Neural crest cell (in vitro differentiated cells): ENCODE measurements at regions not wholly inside any gene's neighbourhood (a gene's known extent, or its start where the extent isn't known, plus 50 kb on each side); places are given as distances from the start of the nearest gene placed in this dataset.

Experiments used
- DNase-seq: peaks from one replicate; pipeline ENCODE4 v3.0.0; 2021; ENCODE audit warnings: low read depth, mixed read lengths, low spot score
- H3K27ac Mint-ChIP-seq: one replicate; pipeline ENCODE4 v1.8.0; 2021; ENCODE audit warnings: mild to moderate bottlenecking, mixed read lengths; ENCODE audit not compliant: unreplicated experiment
- H3K27me3 Mint-ChIP-seq: 2 replicates; pipeline ENCODE4 v1.8.0; 2021; ENCODE audit warnings: low read depth, mild to moderate bottlenecking, mixed read lengths
- H3K36me3 Mint-ChIP-seq: 2 replicates; pipeline ENCODE4 v1.8.0; 2021; ENCODE audit warnings: low read depth, mild to moderate bottlenecking, mixed read lengths
- H3K4me1 Mint-ChIP-seq: 2 replicates; pipeline ENCODE4 v1.8.0; 2021; ENCODE audit warnings: mixed read lengths
- H3K4me3 Mint-ChIP-seq: one replicate; pipeline ENCODE4 v1.8.0; 2021; ENCODE audit warnings: mild to moderate bottlenecking, mixed read lengths
- H3K9me3 Mint-ChIP-seq: 2 replicates; pipeline ENCODE4 v1.8.0; 2021; ENCODE audit warnings: mixed read lengths
- TF ChIP-seq, protein P1 (sequence below): fragments of 200-600 bp; sonication (generic); conservative IDR thresholded peaks from 2 replicates; pipeline ENCODE4 v1.5.0; 2021; ENCODE audit warnings: antibody characterized with exemption, mild to moderate bottlenecking

DNA sequence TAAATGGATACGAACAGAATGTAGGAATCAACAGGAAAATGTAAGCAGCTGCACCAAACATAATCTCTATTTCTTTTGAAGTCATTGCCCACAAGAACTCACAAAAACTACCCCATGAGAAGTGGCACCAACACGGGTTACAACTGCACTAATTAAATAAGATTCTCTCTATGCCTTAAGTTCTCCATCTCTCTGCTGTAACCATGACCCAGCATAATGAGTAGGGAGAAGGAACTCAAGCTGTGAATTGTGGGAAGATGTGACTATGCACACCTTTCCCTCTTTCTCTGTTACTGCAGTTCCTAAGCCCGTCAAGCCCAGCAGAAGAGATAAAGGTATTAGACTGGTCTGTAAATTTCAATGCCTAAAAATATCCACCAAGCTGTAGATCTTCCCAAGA, 614.0 kb downstream of the USP25 start:
- peaks cover 4% of the 10 kb centered on the region for H3K4me1 Mint-ChIP-seq
- TF ChIP-seq, protein P1, sequence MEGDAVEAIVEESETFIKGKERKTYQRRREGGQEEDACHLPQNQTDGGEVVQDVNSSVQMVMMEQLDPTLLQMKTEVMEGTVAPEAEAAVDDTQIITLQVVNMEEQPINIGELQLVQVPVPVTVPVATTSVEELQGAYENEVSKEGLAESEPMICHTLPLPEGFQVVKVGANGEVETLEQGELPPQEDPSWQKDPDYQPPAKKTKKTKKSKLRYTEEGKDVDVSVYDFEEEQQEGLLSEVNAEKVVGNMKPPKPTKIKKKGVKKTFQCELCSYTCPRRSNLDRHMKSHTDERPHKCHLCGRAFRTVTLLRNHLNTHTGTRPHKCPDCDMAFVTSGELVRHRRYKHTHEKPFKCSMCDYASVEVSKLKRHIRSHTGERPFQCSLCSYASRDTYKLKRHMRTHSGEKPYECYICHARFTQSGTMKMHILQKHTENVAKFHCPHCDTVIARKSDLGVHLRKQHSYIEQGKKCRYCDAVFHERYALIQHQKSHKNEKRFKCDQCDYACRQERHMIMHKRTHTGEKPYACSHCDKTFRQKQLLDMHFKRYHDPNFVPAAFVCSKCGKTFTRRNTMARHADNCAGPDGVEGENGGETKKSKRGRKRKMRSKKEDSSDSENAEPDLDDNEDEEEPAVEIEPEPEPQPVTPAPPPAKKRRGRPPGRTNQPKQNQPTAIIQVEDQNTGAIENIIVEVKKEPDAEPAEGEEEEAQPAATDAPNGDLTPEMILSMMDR = no peak
- no peaks in the 10 kb centered on the region for H3K9me3 Mint-ChIP-seq
- no peak overlapping the region for H3K27ac Mint-ChIP-seq
- no peak for DNase-seq
- H3K4me3 Mint-ChIP-seq = no peak overlapping the region
- no peaks in the 10 kb centered on the region for H3K36me3 Mint-ChIP-seq
- no peaks in the 10 kb centered on the region for H3K27me3 Mint-ChIP-seq

DNA sequence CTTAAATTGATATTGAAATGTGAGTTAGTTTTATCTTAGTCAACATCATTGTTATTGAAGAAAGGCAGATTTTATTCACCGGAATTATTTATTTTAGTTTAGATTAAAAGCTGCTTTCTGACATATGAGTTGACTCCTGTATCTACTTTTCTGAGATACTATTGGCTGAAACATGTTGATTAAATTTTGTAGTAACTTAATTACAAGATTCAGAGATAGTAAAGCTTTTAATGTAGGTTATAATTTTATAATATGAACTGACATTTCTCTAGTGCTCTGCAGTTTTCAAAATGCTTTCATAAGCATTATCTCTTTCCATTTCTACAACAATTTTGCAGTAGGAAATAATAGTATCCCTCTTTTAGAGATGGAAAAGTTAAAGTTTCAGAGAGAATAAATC, 616.0 kb downstream of the USP25 start:
- Mint-ChIP-seq H3K27me3 (no peaks in the 10 kb centered on the region), H3K9me3 (no peaks in the 10 kb centered on the region), H3K36me3 (peaks cover 4% of the 10 kb centered on the region), H3K27ac (no peak overlapping the region), H3K4me3 (no peak overlapping the region), H3K4me1 (peaks cover 4% of the 10 kb centered on the region)
- TF ChIP-seq, protein P1 = no peak
- DNase-seq = no peak

DNA sequence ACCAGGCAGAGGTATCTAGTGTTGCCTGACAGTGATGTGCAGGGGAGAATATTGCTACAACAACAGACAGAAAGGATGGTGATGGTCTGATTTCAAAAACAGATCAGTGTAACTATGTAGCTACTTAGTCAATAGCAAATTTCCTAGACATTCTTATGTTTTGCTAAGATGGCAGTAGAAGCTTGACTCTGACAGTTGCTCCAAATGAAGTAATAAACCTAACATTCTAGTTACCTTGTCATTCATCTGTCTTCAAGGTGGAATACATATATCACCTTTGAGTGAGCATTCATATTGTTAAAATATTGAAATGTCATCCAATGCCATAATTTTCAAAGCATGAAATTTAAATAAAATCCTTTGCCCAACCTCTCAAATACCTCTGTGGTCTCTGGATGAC, 617.4 kb downstream of the USP25 start:
- H3K27ac Mint-ChIP-seq = no peak overlapping the region
- H3K4me3 Mint-ChIP-seq = no peak overlapping the region
- no peak for DNase-seq
- H3K27me3 Mint-ChIP-seq = no peaks in the 10 kb centered on the region
- no peaks in the 10 kb centered on the region for H3K9me3 Mint-ChIP-seq
- H3K36me3 Mint-ChIP-seq = peaks cover 4% of the 10 kb centered on the region
- peaks cover 4% of the 10 kb centered on the region for H3K4me1 Mint-ChIP-seq
- TF ChIP-seq, protein P1 = no peak

DNA sequence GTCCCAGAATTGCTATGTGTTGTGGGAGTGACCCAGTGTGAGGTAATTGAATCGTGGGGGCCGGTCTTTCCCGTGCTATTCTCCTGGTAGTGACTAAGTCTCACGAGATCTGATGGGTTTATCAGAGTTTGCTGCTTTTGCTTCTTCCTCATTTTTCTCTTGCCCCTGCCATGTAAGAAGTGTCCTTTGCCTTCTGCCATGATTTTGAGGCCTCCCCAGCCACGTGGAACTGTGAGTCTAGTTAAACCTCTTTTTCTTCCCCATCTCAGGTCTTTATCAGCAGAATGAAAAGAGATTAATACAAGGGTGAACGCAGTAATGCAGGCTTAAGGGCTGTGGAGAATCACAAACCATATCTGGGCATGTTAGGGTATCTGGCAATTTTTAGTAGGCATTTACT, 624.0 kb downstream of the USP25 start:
- peaks cover 3% of the 10 kb centered on the region for H3K9me3 Mint-ChIP-seq
- H3K4me3 Mint-ChIP-seq = no peak overlapping the region
- TF ChIP-seq, protein P1 = no peak
- H3K27ac Mint-ChIP-seq = no peak overlapping the region
- peaks cover 15% of the 10 kb centered on the region for H3K36me3 Mint-ChIP-seq
- no peak for DNase-seq
- H3K4me1 Mint-ChIP-seq = no peaks in the 10 kb centered on the region
- no peaks in the 10 kb centered on the region for H3K27me3 Mint-ChIP-seq

DNA sequence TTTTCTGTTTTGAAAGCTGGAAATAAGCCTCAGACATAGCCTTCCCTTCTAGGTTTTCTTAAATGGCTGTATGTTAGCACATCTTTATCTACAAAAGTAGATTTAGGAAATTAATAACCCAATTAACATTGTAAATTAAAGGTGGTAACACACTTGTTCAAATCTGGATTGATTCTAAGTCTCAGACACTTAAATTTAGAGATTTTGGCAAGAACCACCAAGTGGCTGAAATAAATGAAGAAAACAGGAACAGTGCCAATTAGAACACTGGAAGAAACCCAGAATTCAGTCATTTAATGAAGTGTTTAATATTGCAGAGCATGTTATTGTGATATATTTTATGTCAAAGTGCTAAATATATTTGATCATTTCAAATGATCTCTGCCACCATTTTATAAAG, 628.2 kb downstream of the USP25 start:
- Mint-ChIP-seq H3K9me3 (peaks cover 10% of the 10 kb centered on the region), H3K4me3 (no peak overlapping the region), H3K36me3 (peaks cover 14% of the 10 kb centered on the region), H3K4me1 (no peaks in the 10 kb centered on the region), H3K27ac (no peak overlapping the region), H3K27me3 (no peaks in the 10 kb centered on the region)
- DNase-seq = no peak
- TF ChIP-seq, protein P1 = no peak

DNA sequence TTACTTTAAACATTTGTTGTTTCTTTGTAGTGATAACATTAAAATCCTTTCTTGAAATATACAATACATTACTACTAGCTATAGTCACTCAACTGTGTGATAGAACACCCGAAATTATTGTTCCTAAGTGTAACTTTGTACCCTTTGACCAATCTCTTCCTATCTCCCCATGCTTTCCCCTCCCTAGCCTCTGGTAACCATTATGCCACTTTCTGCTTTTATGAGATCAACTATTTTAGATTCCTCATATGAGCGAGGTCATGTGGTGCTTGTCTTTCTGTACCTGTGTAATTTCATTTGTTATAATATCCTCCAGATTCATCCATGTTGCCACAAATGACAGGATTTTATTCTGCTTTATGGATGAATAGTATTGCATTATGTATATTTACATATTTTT, 629.0 kb downstream of the USP25 start:
- DNase-seq = no peak
- peaks cover 10% of the 10 kb centered on the region for H3K9me3 Mint-ChIP-seq
- H3K4me1 Mint-ChIP-seq = no peaks in the 10 kb centered on the region
- H3K36me3 Mint-ChIP-seq = peaks cover 14% of the 10 kb centered on the region
- no peaks in the 10 kb centered on the region for H3K27me3 Mint-ChIP-seq
- H3K4me3 Mint-ChIP-seq = no peak overlapping the region
- TF ChIP-seq, protein P1 = no peak
- H3K27ac Mint-ChIP-seq = no peak overlapping the region
